ENCODE measurements at regions not wholly inside any gene's neighbourhood (a gene's known extent, or its start where the extent isn't known, plus 50 kb on each side); places are given as distances from the start of the nearest gene placed in this dataset.

DNA sequence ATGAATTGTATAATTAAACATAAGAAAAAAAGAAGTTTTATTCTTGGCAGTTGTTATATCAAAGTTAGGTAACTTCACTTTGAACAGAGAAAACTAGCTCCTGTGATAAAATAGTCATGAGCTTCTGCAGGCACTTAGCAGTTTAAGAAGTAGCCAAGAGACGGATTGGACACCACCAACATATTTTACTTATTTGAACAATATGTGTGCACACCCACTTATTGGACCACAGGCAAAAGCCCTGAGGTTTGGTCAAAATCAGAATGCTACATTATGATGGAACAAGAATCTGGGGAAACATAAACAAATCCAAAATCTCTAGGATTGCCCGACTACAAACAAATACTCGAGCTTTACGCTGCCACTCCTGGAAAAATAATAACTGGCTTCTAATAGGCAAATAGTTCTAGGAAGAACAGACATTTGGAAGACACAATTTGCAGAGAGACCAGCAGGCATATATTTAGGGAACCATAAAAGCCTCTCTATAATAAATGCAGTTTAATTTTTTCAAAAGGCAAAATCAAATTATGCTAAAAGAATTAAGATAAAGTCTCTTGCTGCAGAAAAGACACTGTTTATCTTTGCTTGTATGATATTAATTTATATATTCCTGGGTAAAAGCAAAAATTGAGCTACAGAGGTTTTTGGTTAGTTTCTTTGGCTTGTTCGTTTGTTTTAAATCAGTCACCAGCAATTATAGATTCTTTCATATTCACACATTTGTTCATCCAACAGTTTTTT, 117.9 kb downstream of the CDC42EP3 start:
- Histone ChIP-seq H3K4me1 (ENCODE audit: control insufficient read depth, insufficient read depth, low read length) (no peaks in the 10 kb centered on the region), H4K5ac (ENCODE audit: low read depth, low read length) (no peak overlapping the region), H3K9ac (ENCODE audit: low read depth, low read length) (no peak overlapping the region), H3K9me1 (ENCODE audit: insufficient read depth, low read length) (no peaks in the 10 kb centered on the region; the same call in 1 of the 2 replicates), H3K27ac (ENCODE audit: insufficient read depth, low read length) (no peak overlapping the region), H2BK120ac (ENCODE audit: low read depth, low read length) (no peak overlapping the region), H4K91ac (ENCODE audit: insufficient read depth, low read depth, low read length) (no peak overlapping the region), H4K20me1 (ENCODE audit: insufficient read depth, low read length) (no peaks in the 10 kb centered on the region), H2BK5ac (ENCODE audit: low read depth, low read length, poor library complexity, severe bottlenecking) (no peak overlapping the region), H2AK9ac (replicated peaks; ENCODE audit: low read depth, low read length, poor library complexity) (no peak overlapping the region), H3K4me2 (ENCODE audit: low read depth, low read length) (no peak overlapping the region), H2BK15ac (ENCODE audit: low read depth, low read length) (no peak overlapping the region), H2BK20ac (ENCODE audit: low read depth, low read length) (no peak overlapping the region), H4K8ac (ENCODE audit: low read depth in 2 of 2, low read length in 2 of 2) (no peak overlapping the region), H3K27me3 (ENCODE audit: control insufficient read depth, insufficient read depth, low read length) (0 out of 2 replicates have a peak, but pooled peaks cover 1% of the 10 kb centered on the region), H3K79me1 (ENCODE audit: low read depth in 1 of 2, low read length in 2 of 2) (no peaks in the 10 kb centered on the region), H2AFZ (replicated peaks; ENCODE audit: low read length, poor library complexity) (no peak overlapping the region), H3K23ac (ENCODE audit: low read depth, low read length) (no peak overlapping the region), H3K18ac (ENCODE audit: low read depth, low read length) (no peak overlapping the region), H3K9me3 (ENCODE audit: control insufficient read depth, insufficient read depth, low read length) (no peaks in the 10 kb centered on the region), H2AK5ac (ENCODE audit: low read depth, low read length) (no peak overlapping the region), H3K14ac (replicated peaks; ENCODE audit: low read depth, low read length) (no peak overlapping the region), H3K56ac (ENCODE audit: extremely low read depth, insufficient read depth, low read length) (no peak overlapping the region), H3K36me3 (ENCODE audit: control insufficient read depth, insufficient read depth, low read length) (no peaks in the 10 kb centered on the region), H3K4me3 (ENCODE audit: insufficient read depth, low read depth, low read length) (no peak overlapping the region), H3K4ac (ENCODE audit: low read depth, low read length) (no peak overlapping the region)
- CTCF ChIA-PET = no interaction called here
- in situ Hi-C loops (cut with MboI; ENCODE audit: low sequenced_read_pairs) (no loop called here), dilution Hi-C loops (cut with HindIII; ENCODE audit: low sequenced_read_pairs, unreplicated experiment) (no loop called here), intact Hi-C loops (cut with micrococcal nuclease) (no loop called here)
- WGBS, 2 experiments (ENCODE audit: extremely low coverage in 2 of 2, insufficient read length in 1 of 2) = no CpG with 5 or more reads among the region's 5 CpGs
- POLR2A ChIA-PET (ENCODE audit: unreplicated experiment) = no interaction called here
- no peak for DNase-seq
- ATAC-seq (ENCODE audit: low read depth) = no peak
- BruUV-seq (replicated peaks) = no TSS peak
- TF ChIP-seq, protein P1, sequence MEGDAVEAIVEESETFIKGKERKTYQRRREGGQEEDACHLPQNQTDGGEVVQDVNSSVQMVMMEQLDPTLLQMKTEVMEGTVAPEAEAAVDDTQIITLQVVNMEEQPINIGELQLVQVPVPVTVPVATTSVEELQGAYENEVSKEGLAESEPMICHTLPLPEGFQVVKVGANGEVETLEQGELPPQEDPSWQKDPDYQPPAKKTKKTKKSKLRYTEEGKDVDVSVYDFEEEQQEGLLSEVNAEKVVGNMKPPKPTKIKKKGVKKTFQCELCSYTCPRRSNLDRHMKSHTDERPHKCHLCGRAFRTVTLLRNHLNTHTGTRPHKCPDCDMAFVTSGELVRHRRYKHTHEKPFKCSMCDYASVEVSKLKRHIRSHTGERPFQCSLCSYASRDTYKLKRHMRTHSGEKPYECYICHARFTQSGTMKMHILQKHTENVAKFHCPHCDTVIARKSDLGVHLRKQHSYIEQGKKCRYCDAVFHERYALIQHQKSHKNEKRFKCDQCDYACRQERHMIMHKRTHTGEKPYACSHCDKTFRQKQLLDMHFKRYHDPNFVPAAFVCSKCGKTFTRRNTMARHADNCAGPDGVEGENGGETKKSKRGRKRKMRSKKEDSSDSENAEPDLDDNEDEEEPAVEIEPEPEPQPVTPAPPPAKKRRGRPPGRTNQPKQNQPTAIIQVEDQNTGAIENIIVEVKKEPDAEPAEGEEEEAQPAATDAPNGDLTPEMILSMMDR (conservative IDR thresholded peaks at IDR 0.05; ENCODE audit: low read depth, low read length) = no peak
- no peak for TF ChIP-seq RFX5 (IDR thresholded peaks at IDR 0.05; ENCODE audit: low read depth, low read length)
- TF ChIP-seq RCOR1 (IDR thresholded peaks at IDR 0.05; ENCODE audit: insufficient replicate concordance, low read length) = no peak
- no peak for TF ChIP-seq CEBPB (IDR thresholded peaks at IDR 0.05; ENCODE audit: low read depth, low read length)
- TF ChIP-seq CHD1 (IDR thresholded peaks at IDR 0.05; ENCODE audit: low read depth, low read length) = no peak
- TF ChIP-seq MAFK (IDR thresholded peaks at IDR 0.05; ENCODE audit: low read depth, low read length) = no peak
- TF ChIP-seq BHLHE40 (IDR thresholded peaks at IDR 0.05; ENCODE audit: low read depth, low read length) = no peak
- TF ChIP-seq, protein P2, sequence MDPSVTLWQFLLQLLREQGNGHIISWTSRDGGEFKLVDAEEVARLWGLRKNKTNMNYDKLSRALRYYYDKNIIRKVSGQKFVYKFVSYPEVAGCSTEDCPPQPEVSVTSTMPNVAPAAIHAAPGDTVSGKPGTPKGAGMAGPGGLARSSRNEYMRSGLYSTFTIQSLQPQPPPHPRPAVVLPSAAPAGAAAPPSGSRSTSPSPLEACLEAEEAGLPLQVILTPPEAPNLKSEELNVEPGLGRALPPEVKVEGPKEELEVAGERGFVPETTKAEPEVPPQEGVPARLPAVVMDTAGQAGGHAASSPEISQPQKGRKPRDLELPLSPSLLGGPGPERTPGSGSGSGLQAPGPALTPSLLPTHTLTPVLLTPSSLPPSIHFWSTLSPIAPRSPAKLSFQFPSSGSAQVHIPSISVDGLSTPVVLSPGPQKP (IDR thresholded peaks at IDR 0.05; ENCODE audit: borderline replicate concordance, low read depth, low read length) = no peak
- TF ChIP-seq MAZ (IDR thresholded peaks at IDR 0.05; ENCODE audit: borderline replicate concordance, low read depth, low read length) = no peak
- no peak for TF ChIP-seq SMC3 (IDR thresholded peaks at IDR 0.05; ENCODE audit: low read depth, low read length)
- no peak for TF ChIP-seq RAD21 (IDR thresholded peaks at IDR 0.05; ENCODE audit: low read length)
- TF ChIP-seq NFE2L2 (IDR thresholded peaks at IDR 0.05; ENCODE audit: low read depth, low read length) = no peak
- no peak for TF ChIP-seq MXI1 (IDR thresholded peaks at IDR 0.05; ENCODE audit: borderline replicate concordance, low read depth, low read length)
- TF ChIP-seq, protein P3, sequence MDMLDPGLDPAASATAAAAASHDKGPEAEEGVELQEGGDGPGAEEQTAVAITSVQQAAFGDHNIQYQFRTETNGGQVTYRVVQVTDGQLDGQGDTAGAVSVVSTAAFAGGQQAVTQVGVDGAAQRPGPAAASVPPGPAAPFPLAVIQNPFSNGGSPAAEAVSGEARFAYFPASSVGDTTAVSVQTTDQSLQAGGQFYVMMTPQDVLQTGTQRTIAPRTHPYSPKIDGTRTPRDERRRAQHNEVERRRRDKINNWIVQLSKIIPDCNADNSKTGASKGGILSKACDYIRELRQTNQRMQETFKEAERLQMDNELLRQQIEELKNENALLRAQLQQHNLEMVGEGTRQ (IDR thresholded peaks at IDR 0.05; ENCODE audit: low read depth, low read length) = no peak
- TF ChIP-seq FOS (IDR thresholded peaks at IDR 0.05; ENCODE audit: low read depth, low read length) = no peak

All from IMR-90 (cell line).